ENCODE measurements at regions not wholly inside any gene's neighbourhood (a gene's known extent, or its start where the extent isn't known, plus 50 kb on each side); places are given as distances from the start of the nearest gene placed in this dataset.

- no peak for TF ChIP-seq POLR2A (IDR thresholded peaks at IDR 0.05; ENCODE audit: low read length)
- no peak for TF ChIP-seq GATA1 (IDR thresholded peaks at IDR 0.05; ENCODE audit: low read depth, low read length)
Measured at GRCh38 chr2:210862283-210863065, 306.1 kb downstream of the CPS1 start.
